T-cell (primary cell): ENCODE measurements at regions not wholly inside any gene's neighbourhood (a gene's known extent, or its start where the extent isn't known, plus 50 kb on each side); places are given as distances from the start of the nearest gene placed in this dataset.

Experiments
- ATAC-seq, 4 experiments: fragments of 200-7000 bp in 3 of 4; fragments of 150-1000 bp in 1 of 4; cut with Tn5 transposase; replicated peaks in 1 of 4; 1 replicate in 3 of 4; 2 replicates in 1 of 4; pipeline ENCODE4 v1.10.0; 2021; ENCODE audit warnings: moderate library complexity in 3 of 4, mild to moderate bottlenecking in 2 of 4, moderate number of reproducible peaks in 1 of 4
- CTCF ChIA-PET, 2 donors: fragments of 300-600 bp; sonication (Branson Sonifier 250); formaldehyde crosslinking; loops; one replicate each; lab custom pipeline; 2022; ENCODE audit warnings: antibody characterized with exemption in 2 of 2; lab: Charles Lee
- POLR2A ChIA-PET, 2 donors: fragments of 300-600 bp; sonication (Branson Sonifier 250); formaldehyde crosslinking; loops; one replicate each; lab custom pipeline; 2022; ENCODE audit warnings: antibody characterized with exemption in 2 of 2; lab: Charles Lee
- DNase-seq, 35 experiments: peaks; one replicate each; pipeline versions ENCODE4 v3.0.0 to v3.0.0-alpha.2; 2013 to 2023
- H3K27ac ChIP-seq: one replicate; pipeline ENCODE4 v1.5.1; 2013; ENCODE audit warnings: low read length
- H3K27me3 ChIP-seq, 2 experiments: replicated peaks in 1 of 2; 1 replicate in 1 of 2; 2 replicates in 1 of 2; pipeline versions ENCODE4 v1.6.1 to v1.7.0; 2013; ENCODE audit warnings: low read length in 1 of 2, mixed read lengths in 1 of 2; ENCODE audit not compliant: control insufficient read depth in 2 of 2, insufficient read depth in 2 of 2; ENCODE audit errors: extremely low read depth in 1 of 2
- H3K36me3 ChIP-seq, 2 donors: 1 replicate in 1 of 2; 2 replicates in 1 of 2; pipeline versions ENCODE4 v1.6.1 to v1.7.0; 2013; ENCODE audit warnings: low read length in 1 of 2; ENCODE audit not compliant: control insufficient read depth in 2 of 2, insufficient read depth in 1 of 2; ENCODE audit errors: extremely low read depth in 1 of 2
- H3K4me1 ChIP-seq, 2 experiments: 1 replicate in 1 of 2; 2 replicates in 1 of 2; pipeline versions ENCODE4 v1.6.1 to v1.7.0; 2013; ENCODE audit warnings: low read length in 2 of 2, mixed read lengths in 1 of 2; ENCODE audit not compliant: insufficient read depth in 2 of 2, control insufficient read depth in 1 of 2; ENCODE audit errors: extremely low read depth in 1 of 2
- H3K4me3 ChIP-seq, 2 donors: 1 replicate in 1 of 2; 2 replicates in 1 of 2; pipeline versions ENCODE4 v1.5.1 to v1.7.0; 2013; ENCODE audit warnings: mild to moderate bottlenecking in 2 of 2, low read length in 1 of 2, moderate library complexity in 1 of 2; ENCODE audit not compliant: control insufficient read depth in 1 of 2; ENCODE audit errors: extremely low read depth in 1 of 2
- H3K9me3 ChIP-seq: 2 replicates; pipeline ENCODE4 v1.7.0; 2013
- H3K27ac Mint-ChIP-seq, 2 donors: one replicate each; pipeline ENCODE4 v1.8.0; 2020 to 2021; ENCODE audit warnings: mild to moderate bottlenecking in 2 of 2, mixed read lengths in 2 of 2
- H3K27me3 Mint-ChIP-seq, 2 donors: one replicate each; pipeline ENCODE4 v1.8.0; 2021 to 2022; ENCODE audit warnings: mixed read lengths in 2 of 2
- H3K36me3 Mint-ChIP-seq: one replicate; pipeline ENCODE4 v1.8.0; 2021; ENCODE audit warnings: mixed read lengths
- H3K4me1 Mint-ChIP-seq, 3 donors: one replicate each; pipeline ENCODE4 v1.8.0; 2020 to 2022; ENCODE audit warnings: mixed read lengths in 3 of 3, mild to moderate bottlenecking in 1 of 3
- H3K4me3 Mint-ChIP-seq, 3 donors: one replicate each; pipeline ENCODE4 v1.8.0; 2020 to 2022; ENCODE audit warnings: mild to moderate bottlenecking in 3 of 3, mixed read lengths in 3 of 3, moderate library complexity in 3 of 3
- H3K9me3 Mint-ChIP-seq, 3 donors: one replicate each; pipeline ENCODE4 v1.8.0; 2020 to 2022; ENCODE audit warnings: mixed read lengths in 3 of 3
- WGBS: methylation state at CpG from one replicate; pipeline ENCODE4 v1.1.5; 2013; ENCODE audit warnings: missing lambda C conversion rate; ENCODE audit not compliant: insufficient coverage; 5-methylcytosine and 5-hydroxymethylcytosine counted together

DNA sequence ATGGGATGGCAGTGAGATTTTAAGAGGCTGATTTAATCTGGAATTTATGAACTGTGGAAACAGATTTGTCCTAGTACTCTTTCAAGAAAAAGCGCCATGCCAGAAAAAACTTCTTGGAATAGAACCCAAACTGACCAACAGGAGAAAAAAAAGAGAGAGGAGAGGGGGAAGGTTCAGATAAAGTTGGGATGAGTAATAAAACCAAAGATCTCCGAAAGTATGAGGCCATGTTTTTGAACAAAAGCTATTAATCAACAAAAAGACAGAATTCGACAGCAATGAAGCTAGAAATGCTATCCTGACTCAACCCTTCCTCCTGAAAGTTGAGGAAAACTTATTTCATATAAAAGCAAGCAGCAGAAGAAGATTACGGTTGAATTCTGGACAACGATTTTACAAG lies 135.5 kb downstream of the CEMIP2 start:
- no peak overlapping the region for H3K4me3 ChIP-seq
- no peaks in the 10 kb centered on the region for H3K36me3 ChIP-seq
- ChIA-PET POLR2A (no interaction called here), CTCF (no interaction called here)
- no peak overlapping the region for H3K4me3 Mint-ChIP-seq
- no peak overlapping the region for H3K27ac ChIP-seq
- H3K9me3 Mint-ChIP-seq, result no peaks in the 10 kb centered on the region
- H3K9me3 ChIP-seq, result no peaks in the 10 kb centered on the region
- no CpG with 5 or more reads among the region's 5 CpGs for WGBS
- peaks cover 0 to 4% (median 4%) of the 10 kb centered on the region in 3 donors for H3K4me1 Mint-ChIP-seq
- H3K27me3 Mint-ChIP-seq, result no peaks in the 10 kb centered on the region
- no peaks in the 10 kb centered on the region for H3K36me3 Mint-ChIP-seq
- no peak for ATAC-seq
- H3K4me1 ChIP-seq, result no peaks in the 10 kb centered on the region
- H3K27ac Mint-ChIP-seq, result no peak overlapping the region
- no peak for DNase-seq
- no peaks in the 10 kb centered on the region for H3K27me3 ChIP-seq

DNA sequence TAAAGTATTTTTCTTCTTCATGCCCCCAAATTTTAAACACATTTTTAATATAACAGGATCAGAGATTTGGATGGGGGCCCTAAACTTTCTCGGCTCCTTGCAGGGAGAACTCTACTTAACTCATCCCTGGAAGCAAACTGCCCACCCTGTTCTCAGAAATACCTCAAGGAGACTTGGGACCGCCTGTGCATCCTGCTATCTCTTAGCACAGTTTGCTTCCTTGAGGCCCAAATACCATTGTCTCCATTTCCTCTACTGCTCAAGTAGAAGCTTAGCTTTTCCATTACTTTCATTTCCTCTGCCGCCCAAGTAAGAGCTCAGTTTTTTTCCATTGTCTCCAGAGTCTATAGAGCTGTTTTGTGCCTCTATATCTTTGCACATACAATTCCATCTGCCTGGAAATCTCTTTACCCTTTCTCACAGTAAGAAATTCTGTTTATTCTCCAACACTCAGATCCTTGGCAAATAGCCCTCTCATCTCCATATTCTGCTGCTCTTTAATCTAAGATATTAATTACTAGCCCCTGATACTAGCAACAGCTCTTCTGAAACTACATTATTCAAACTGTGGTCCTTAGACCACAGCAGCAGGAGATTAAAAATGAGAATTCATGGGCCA lies 137.8 kb downstream of the CEMIP2 start:
- no peak overlapping the region for H3K27ac ChIP-seq
- CTCF ChIA-PET, result interaction anchor here in 1 of 2 donors (0.7 kb wide), 1 partner anchor 16 kb away, joined by 3 read pairs; no protein-coding TSS in a partner anchor

DNA sequence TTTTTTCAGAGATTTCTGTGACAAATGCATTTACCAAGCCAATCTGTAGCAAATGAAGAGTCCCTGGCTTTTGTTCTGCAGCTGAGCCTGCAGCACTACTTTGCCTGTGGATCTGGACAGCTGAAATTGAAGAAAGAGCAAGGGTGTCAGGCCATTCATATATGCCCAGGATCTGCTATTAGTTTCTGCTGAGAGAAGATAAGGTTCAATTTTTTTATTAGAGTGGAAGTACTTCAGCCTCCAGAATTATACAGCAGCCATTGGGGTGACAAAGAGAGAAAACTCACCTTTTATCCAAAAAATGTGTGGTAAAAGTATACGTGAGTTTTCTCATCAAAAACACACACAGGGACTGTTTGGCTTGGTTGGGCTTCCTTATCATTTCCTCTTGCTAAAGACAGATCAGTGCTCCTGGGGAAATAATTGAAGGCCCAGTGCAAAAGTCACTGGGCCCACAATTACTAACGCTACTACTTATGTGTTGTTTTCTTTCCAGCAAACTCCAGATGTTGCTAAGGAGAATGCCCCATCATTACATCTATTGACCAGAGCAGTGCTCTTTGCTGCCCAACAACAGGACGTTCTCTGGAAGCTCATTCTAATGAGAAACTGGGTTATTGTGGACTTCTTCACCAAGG lies 138.6 kb downstream of the CEMIP2 start:
- H3K27me3 ChIP-seq, result no peaks in the 10 kb centered on the region
- no peaks in the 10 kb centered on the region for H3K36me3 ChIP-seq
- Mint-ChIP-seq H3K9me3 (no peaks in the 10 kb centered on the region), H3K27me3 (no peaks in the 10 kb centered on the region), H3K4me1 (no peaks in the 10 kb centered on the region), H3K36me3 (no peaks in the 10 kb centered on the region), H3K27ac (no peak overlapping the region), H3K4me3 (no peak overlapping the region)
- no peak overlapping the region for H3K27ac ChIP-seq
- H3K4me3 ChIP-seq, result no peak overlapping the region
- WGBS, result no CpG with 5 or more reads among the region's 3 CpGs
- POLR2A ChIA-PET, result no interaction called here
- DNase-seq, result no peak
- CTCF ChIA-PET, result interaction anchor here (0.5 to 0.7 kb wide), 3 partner anchors 53 to 126 kb away, joined by 3 to 4 read pairs (median 3); no protein-coding TSS in a partner anchor
- H3K9me3 ChIP-seq, result no peaks in the 10 kb centered on the region
- H3K4me1 ChIP-seq, result no peaks in the 10 kb centered on the region
- ATAC-seq, result no peak

More for the DNA sequence above, 137.8 kb downstream of the CEMIP2 start:
- Mint-ChIP-seq H3K27me3 (no peaks in the 10 kb centered on the region), H3K27ac (no peak overlapping the region), H3K4me1 (no peaks in the 10 kb centered on the region), H3K9me3 (no peaks in the 10 kb centered on the region), H3K4me3 (no peak overlapping the region), H3K36me3 (no peaks in the 10 kb centered on the region)
- no peak overlapping the region for H3K4me3 ChIP-seq
- POLR2A ChIA-PET, result no interaction called here
- H3K4me1 ChIP-seq, result no peaks in the 10 kb centered on the region
- no peaks in the 10 kb centered on the region for H3K27me3 ChIP-seq
- no peaks in the 10 kb centered on the region for H3K9me3 ChIP-seq
- WGBS, result 54% methylated on average over 2 of the region's 3 CpGs
- no peaks in the 10 kb centered on the region for H3K36me3 ChIP-seq
- ATAC-seq, result no peak
- DNase-seq, result no peak

DNA sequence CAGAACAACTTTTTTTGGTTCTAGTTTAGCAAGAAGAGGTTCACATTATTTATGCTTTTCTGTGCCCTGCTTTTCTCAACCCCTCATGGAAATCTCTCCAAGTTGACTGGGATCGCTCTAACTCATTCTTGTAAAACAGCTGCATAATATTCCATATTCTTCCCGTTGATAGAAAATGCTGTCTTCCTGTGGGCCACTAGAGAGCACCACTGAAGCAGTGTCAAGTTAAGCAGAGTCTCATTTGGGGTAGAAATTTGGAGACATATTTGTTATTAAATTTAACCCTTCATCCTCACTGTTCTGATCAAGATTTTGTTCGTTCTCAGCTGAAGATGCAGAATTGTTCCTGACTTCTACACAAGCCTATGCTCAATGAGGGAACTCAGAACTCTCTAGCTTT lies 140.1 kb downstream of the CEMIP2 start:
- H3K4me3 ChIP-seq, result no peak overlapping the region
- Mint-ChIP-seq H3K4me3 (no peak overlapping the region), H3K27ac (no peak overlapping the region), H3K4me1 (no peaks in the 10 kb centered on the region), H3K36me3 (no peaks in the 10 kb centered on the region), H3K9me3 (no peaks in the 10 kb centered on the region), H3K27me3 (no peaks in the 10 kb centered on the region)
- H3K9me3 ChIP-seq, result no peaks in the 10 kb centered on the region
- no peak overlapping the region for H3K27ac ChIP-seq
- H3K4me1 ChIP-seq, result no peaks in the 10 kb centered on the region
- peak in 1 of 35 experiments; percentile 38 for DNase-seq
- POLR2A ChIA-PET, result no interaction called here
- no peaks in the 10 kb centered on the region for H3K36me3 ChIP-seq
- CTCF ChIA-PET, result interaction anchor here (0.6 to 1.6 kb wide), 5 partner anchors 19 to 397 kb away, joined by 3 to 7 read pairs (median 4); no protein-coding TSS in a partner anchor
- no CpG with 5 or more reads among the region's 3 CpGs for WGBS
- no peaks in the 10 kb centered on the region for H3K27me3 ChIP-seq
- no peak for ATAC-seq

DNA sequence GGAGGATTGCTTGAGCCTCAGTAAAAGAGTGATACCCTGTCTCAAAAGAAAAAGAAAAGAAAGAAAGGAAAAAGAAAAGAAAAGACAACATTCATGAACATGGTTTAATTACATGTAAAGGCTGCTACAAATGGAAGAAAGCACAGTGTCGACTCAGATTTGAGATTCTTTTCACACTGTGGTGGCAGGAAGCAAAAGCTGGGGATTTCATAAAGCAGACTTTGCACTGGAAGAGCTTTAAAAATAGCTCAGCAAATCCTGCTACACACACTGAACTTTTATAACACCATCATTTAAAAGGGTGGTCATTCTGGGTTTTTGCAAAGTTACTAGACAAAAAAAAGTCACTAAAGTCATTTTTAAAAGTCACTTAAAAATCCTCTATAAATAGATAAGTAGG lies 140.8 kb downstream of the CEMIP2 start:
- CTCF ChIA-PET, result interaction anchor here (0.5 to 1.6 kb wide), 5 partner anchors 19 to 150 kb away, joined by 3 to 7 read pairs (median 4); no protein-coding TSS in a partner anchor
- Mint-ChIP-seq H3K36me3 (no peaks in the 10 kb centered on the region), H3K4me3 (no peak overlapping the region), H3K9me3 (no peaks in the 10 kb centered on the region), H3K27ac (no peak overlapping the region), H3K27me3 (no peaks in the 10 kb centered on the region), H3K4me1 (no peaks in the 10 kb centered on the region)
- DNase-seq, result no peak
- POLR2A ChIA-PET, result interaction anchor here in 1 of 2 donors (0.7 kb wide), 1 partner anchor 9 kb away, joined by 3 read pairs; no protein-coding TSS in a partner anchor
- Histone ChIP-seq H3K4me1 (no peaks in the 10 kb centered on the region), H3K9me3 (no peaks in the 10 kb centered on the region), H3K36me3 (no peaks in the 10 kb centered on the region), H3K27ac (no peak overlapping the region), H3K4me3 (no peak overlapping the region), H3K27me3 (no peaks in the 10 kb centered on the region)
- no peak for ATAC-seq
- WGBS, result no CpG with 5 or more reads among the region's 1 CpG

DNA sequence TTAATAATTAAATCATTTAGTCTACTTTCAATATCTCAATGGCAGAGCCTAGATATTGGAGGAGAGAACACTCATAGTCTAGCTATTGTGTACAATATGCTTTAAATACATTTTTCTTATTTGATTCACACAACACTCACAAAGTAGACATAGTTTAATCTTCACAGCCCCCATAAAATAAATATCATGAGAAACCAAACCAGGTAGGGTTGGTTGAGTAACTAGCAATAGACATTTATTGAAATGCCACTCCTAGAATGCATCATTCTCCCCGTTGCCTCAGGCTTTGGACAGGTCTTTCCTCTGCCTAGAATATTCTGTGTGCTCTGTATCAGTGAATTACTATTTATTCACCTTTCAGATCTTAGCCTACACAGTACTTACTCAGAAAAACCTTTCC lies 141.9 kb downstream of the CEMIP2 start:
- no peaks in the 10 kb centered on the region for H3K4me1 Mint-ChIP-seq
- Histone ChIP-seq H3K27ac (no peak overlapping the region), H3K4me1 (no peaks in the 10 kb centered on the region), H3K27me3 (no peaks in the 10 kb centered on the region), H3K36me3 (no peaks in the 10 kb centered on the region), H3K9me3 (no peaks in the 10 kb centered on the region), H3K4me3 (no peak overlapping the region)
- DNase-seq, result no peak
- no CpG with 5 or more reads among the region's 1 CpG for WGBS
- no peak overlapping the region for H3K27ac Mint-ChIP-seq
- no peak overlapping the region for H3K4me3 Mint-ChIP-seq
- H3K9me3 Mint-ChIP-seq, result no peaks in the 10 kb centered on the region
- ChIA-PET POLR2A (no interaction called here), CTCF (interaction anchor here in 1 of 2 donors (0.5 kb wide), 1 partner anchor 146 kb away, joined by 3 read pairs; no protein-coding TSS in a partner anchor)
- ATAC-seq, result no peak
- H3K27me3 Mint-ChIP-seq, result peaks cover 0 to 6% of the 10 kb centered on the region in 2 donors
- H3K36me3 Mint-ChIP-seq, result no peaks in the 10 kb centered on the region
